Spleen (tissue), 11 donors: ENCODE measurements at regions not wholly inside any gene's neighbourhood (a gene's known extent, or its start where the extent isn't known, plus 50 kb on each side); places are given as distances from the start of the nearest gene placed in this dataset.
"Not testable (repeated sequence)": the region's sequence is repeated elsewhere in the genome, so short reads cannot be mapped to it uniquely, and the experiment has no call there.

ENCODE experiments used
- DNase-seq: peaks from one replicate; pipeline ENCODE4 v3.0.0-alpha.2; 2020
- H3K27ac ChIP-seq, 8 donors: fragments of 200-600 bp; sonication (generic) in 7 of 8; 1 replicate in 4 of 8; 2 replicates in 4 of 8; pipeline versions ENCODE4 v1.5.0 to v1.8.0; 2016 to 2021; ENCODE audit warnings: inconsistent platforms in 4 of 8, mild to moderate bottlenecking in 4 of 8, moderate library complexity in 1 of 8
- H3K27me3 ChIP-seq, 7 donors: fragments of 200-600 bp; sonication (generic) in 6 of 7; replicated peaks in 1 of 7; 1 replicate in 4 of 7; 2 replicates in 3 of 7; pipeline versions ENCODE4 v1.5.0 to v1.8.0; 2016 to 2021; ENCODE audit warnings: inconsistent platforms in 3 of 7, mild to moderate bottlenecking in 1 of 7
- H3K36me3 ChIP-seq, 6 donors: fragments of 200-600 bp; sonication (generic) in 5 of 6; 1 replicate in 4 of 6; 2 replicates in 2 of 6; pipeline versions ENCODE4 v1.5.0 to v1.8.0; 2016 to 2021; ENCODE audit warnings: inconsistent platforms in 2 of 6
- H3K4me1 ChIP-seq, 6 donors: fragments of 200-600 bp; sonication (generic) in 5 of 6; 1 replicate in 3 of 6; 2 replicates in 3 of 6; pipeline versions ENCODE4 v1.5.0 to v1.8.0; 2016 to 2021; ENCODE audit warnings: inconsistent platforms in 3 of 6
- H3K4me3 ChIP-seq, 8 donors: fragments of 200-600 bp; sonication (generic) in 7 of 8; 1 replicate in 4 of 8; 2 replicates in 4 of 8; pipeline versions ENCODE4 v1.5.0 to v1.8.0; 2016 to 2021; ENCODE audit warnings: inconsistent platforms in 4 of 8, mild to moderate bottlenecking in 4 of 8, moderate library complexity in 2 of 8
- H3K9me3 ChIP-seq, 8 donors: fragments of 200-600 bp; sonication (generic) in 7 of 8; 1 replicate in 4 of 8; 2 replicates in 4 of 8; pipeline versions ENCODE4 v1.5.0 to v1.8.0; 2016 to 2021; ENCODE audit warnings: inconsistent platforms in 4 of 8
- POLR2A ChIP-seq, 3 donors: fragments of 450-650 bp; IDR thresholded peaks; one replicate each; pipeline ENCODE4 v1.5.1; 2017; ENCODE audit warnings: antibody characterized with exemption in 3 of 3, mild to moderate bottlenecking in 1 of 3
- POLR2AphosphoS5 ChIP-seq, 3 donors: sonication (generic); formaldehyde crosslinking; IDR thresholded peaks; one replicate each; pipeline ENCODE4 v1.5.1; 2017; ENCODE audit warnings: antibody characterized with exemption in 3 of 3
- WGBS, 5 donors: extraction: QIAGEN DNeasy Blood & Tissue Kit in 3 of 5; methylation state at CpG; one replicate each; pipeline versions ENCODE4 v1.1.5 to v1.1.7; 2013 to 2018; 5-methylcytosine and 5-hydroxymethylcytosine counted together
- intact Hi-C: fragments of 100-400 bp; cut with DNase I; formaldehyde crosslinking; loops from one replicate; pipeline ENCODE4 v1.15.0; 2023; ENCODE audit warnings: low total_unique reads
- TF ChIP-seq, protein P1 (sequence below), 11 experiments: fragments of 200-600 bp in 7 of 11; fragments of 450-650 bp in 4 of 11; sonication (generic) in 4 of 11; IDR thresholded peaks in 8 of 11; conservative IDR thresholded peaks in 3 of 11; 1 replicate in 7 of 11; 2 replicates in 4 of 11; pipeline versions ENCODE4 v1.4.0 to v1.8.0; 2016 to 2021; ENCODE audit warnings: antibody characterized with exemption in 11 of 11, inconsistent platforms in 4 of 11, mild to moderate bottlenecking in 1 of 11
- donor health status: healthy with polysubstance abuse.
- donor health status: DM: no; HTN: no; CAD: no; lungs with moderate emphysema.
- donor health status: DM: no; HTN: no; CAD: no.
- donor health status: Bipolar disorder and iron deficiency.
- donor health status: healthy.
- donor health status: DM: no; HTN: no; CAD: no.
- donor health status: DM: yes; HTN: yes; CAD: no.

DNA sequence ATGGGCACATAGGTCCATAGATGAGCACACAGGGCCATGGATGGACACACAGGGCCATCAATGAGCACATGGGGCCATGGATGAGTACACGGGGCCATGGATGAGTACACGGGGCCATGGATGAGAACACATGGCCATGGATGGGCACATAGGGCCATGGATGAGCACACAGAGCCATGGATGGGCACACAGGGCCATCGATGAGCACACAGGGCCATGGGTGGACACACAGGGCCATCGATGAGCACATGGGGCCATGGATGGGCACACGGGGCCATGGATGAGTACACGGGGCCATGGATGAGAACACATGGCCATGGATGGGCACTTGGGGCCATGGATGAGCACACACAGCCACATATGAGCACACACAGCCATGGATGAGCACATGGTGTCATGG lies 192.6 kb upstream of the HDAC4 start:
- WGBS, 5 donors = 90 to 97% (median 93%) methylated on average over 6 of the region's 6 CpGs
- Histone ChIP-seq H3K27ac (no peak overlapping the region), H3K9me3 (peaks cover 0 to 4% (median 0%) of the 10 kb centered on the region in 8 donors), H3K4me1 (peaks cover 0 to 4% (median 0%) of the 10 kb centered on the region in 6 donors), H3K4me3 (no peak overlapping the region), H3K27me3 (peaks cover 0 to 4% (median 0%) of the 10 kb centered on the region in 7 donors), H3K36me3 (no peaks in the 10 kb centered on the region)
- intact Hi-C loops = no loop called here
- TF ChIP-seq POLR2A (IDR thresholded peaks at IDR 0.05) (no peak), POLR2AphosphoS5 (IDR thresholded peaks at IDR 0.05) (no peak)
- TF ChIP-seq, protein P1, sequence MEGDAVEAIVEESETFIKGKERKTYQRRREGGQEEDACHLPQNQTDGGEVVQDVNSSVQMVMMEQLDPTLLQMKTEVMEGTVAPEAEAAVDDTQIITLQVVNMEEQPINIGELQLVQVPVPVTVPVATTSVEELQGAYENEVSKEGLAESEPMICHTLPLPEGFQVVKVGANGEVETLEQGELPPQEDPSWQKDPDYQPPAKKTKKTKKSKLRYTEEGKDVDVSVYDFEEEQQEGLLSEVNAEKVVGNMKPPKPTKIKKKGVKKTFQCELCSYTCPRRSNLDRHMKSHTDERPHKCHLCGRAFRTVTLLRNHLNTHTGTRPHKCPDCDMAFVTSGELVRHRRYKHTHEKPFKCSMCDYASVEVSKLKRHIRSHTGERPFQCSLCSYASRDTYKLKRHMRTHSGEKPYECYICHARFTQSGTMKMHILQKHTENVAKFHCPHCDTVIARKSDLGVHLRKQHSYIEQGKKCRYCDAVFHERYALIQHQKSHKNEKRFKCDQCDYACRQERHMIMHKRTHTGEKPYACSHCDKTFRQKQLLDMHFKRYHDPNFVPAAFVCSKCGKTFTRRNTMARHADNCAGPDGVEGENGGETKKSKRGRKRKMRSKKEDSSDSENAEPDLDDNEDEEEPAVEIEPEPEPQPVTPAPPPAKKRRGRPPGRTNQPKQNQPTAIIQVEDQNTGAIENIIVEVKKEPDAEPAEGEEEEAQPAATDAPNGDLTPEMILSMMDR (IDR thresholded peaks at IDR 0.05 in 8 of 11, conservative IDR thresholded peaks at IDR 0.05 in 3 of 11) = no peak
- DNase-seq = no peak

DNA sequence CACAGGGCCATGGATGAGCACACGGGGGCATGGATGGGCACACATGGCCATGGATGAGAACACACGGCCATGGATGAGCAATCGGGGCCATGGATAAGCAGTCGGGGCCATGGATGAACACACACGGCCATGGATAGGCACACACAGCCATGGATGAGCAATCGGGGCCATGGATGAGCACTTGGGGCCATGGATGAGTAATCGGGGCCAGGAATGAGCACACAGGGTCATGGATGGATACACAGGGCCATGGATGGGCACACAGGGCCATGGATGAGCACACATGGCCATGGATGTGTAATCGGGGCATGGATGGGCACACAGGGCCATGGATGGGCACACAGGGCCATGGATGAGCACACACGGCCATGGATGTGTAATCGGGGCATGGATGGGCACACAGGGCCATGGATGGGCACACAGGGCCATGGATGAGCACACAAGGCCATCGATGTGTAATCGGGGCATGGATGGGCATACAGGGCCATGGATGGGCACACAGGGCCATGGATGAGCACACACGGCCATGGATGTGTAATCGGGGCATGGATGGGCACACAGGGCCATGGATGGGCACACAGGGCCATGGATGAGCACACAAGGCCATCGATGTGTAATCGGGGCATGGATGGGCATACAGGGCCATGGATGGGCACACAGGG lies 191.9 kb upstream of the HDAC4 start:
- H3K27ac ChIP-seq, H3K9me3 ChIP-seq, H3K4me3 ChIP-seq, H3K4me1 ChIP-seq, H3K36me3 ChIP-seq, H3K27me3 ChIP-seq, intact Hi-C loops: not testable (repeated sequence)
- WGBS, 5 donors = 86 to 93% (median 89%) methylated on average over 10 to 16 of the region's 16 CpGs
- DNase-seq = peak; percentile 22

DNA sequence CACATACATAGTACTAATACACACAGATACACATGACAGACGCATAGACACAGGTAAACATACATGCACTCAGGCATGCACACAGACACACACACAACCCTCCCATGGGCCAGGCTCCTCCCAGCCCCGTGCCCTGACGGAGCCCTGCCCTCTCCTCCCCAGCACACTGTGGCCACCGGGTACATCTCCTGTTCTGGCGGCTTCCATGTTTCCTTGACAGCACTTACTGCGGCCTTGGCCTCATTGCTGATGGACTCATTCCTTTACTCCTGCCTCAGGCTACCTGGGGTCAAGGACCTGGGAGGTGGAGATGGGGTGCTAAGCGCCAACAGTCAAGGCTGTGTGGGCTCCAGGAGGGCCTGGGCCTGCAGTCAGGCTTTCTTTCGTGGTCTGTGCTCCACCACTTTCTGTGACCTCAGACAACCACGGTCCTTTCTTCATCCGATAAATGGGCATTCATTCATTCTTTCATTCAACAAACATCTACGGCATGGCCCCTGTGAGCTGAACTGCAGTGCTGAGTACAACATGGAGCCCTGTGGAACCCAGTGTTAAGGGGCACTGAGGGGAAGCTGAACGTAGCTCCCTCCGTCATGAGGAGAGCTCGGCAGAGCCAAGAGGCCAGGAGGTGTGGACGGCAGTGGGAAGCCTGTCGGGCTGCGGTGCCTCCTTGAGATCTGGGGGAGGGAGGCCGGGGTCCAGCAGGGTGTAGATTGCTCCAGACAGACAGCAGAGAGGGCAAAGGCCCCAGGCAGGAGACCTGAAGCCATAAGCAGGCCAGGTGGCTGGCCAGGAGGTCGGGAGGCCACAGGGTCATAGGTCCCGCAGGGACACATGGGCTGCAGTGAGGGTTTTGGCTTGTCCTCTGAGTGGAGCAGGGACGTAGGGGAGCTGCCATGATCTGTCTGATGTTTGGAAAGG lies 190.4 kb upstream of the HDAC4 start:
- H3K36me3 ChIP-seq = no peaks in the 10 kb centered on the region
- H3K27ac ChIP-seq = no peak overlapping the region
- peaks cover 0 to 17% (median 0%) of the 10 kb centered on the region in 7 donors for H3K27me3 ChIP-seq
- TF ChIP-seq POLR2AphosphoS5 (IDR thresholded peaks at IDR 0.05) = no peak
- no peak for TF ChIP-seq POLR2A (IDR thresholded peaks at IDR 0.05)
- TF ChIP-seq, protein P1 (IDR thresholded peaks at IDR 0.05 in 8 of 11, conservative IDR thresholded peaks at IDR 0.05 in 3 of 11) = no peak
- peaks cover 0 to 12% (median 2%) of the 10 kb centered on the region in 6 donors for H3K4me1 ChIP-seq
- intact Hi-C loops = no loop called here
- DNase-seq = peak; percentile 56
- peaks cover 0 to 4% (median 0%) of the 10 kb centered on the region in 8 donors for H3K9me3 ChIP-seq
- H3K4me3 ChIP-seq = no peak overlapping the region
- 91 to 96% (median 93%) methylated on average over 19 to 21 of the region's 21 CpGs for WGBS, 5 donors

DNA sequence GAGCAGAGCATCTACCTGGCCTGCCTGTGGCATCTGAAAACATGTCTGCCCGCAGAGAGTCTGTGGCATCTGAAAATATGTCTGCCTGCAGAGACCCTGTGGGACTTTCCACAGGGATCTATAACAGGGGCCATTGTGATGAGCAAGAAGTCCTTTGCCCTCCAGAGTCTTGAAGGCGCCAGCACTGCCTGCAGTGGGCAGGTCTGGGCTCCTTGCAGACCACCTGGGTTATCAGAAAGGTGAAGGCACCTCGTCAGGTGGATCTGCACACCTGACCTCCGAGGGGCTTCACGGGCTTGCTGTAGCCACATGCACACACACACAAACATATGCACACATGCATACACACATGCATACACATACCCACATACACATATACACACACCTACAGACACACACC lies 189.5 kb upstream of the HDAC4 start:
- Histone ChIP-seq H3K9me3 (peaks cover 0 to 4% (median 0%) of the 10 kb centered on the region in 8 donors), H3K4me3 (no peak overlapping the region), H3K27ac (no peak overlapping the region), H3K36me3 (no peaks in the 10 kb centered on the region), H3K27me3 (peaks cover 0 to 17% (median 0%) of the 10 kb centered on the region in 7 donors), H3K4me1 (peaks cover 0 to 12% (median 2%) of the 10 kb centered on the region in 6 donors)
- no peak for DNase-seq
- intact Hi-C loops = no loop called here
- TF ChIP-seq, protein P1 (IDR thresholded peaks at IDR 0.05 in 8 of 11, conservative IDR thresholded peaks at IDR 0.05 in 3 of 11) = no peak
- TF ChIP-seq POLR2A (IDR thresholded peaks at IDR 0.05) = no peak
- no peak for TF ChIP-seq POLR2AphosphoS5 (IDR thresholded peaks at IDR 0.05)
- WGBS, 5 donors = 80 to 93% (median 85%) methylated on average over 5 of the region's 5 CpGs
